Upper lobe of left lung (tissue), 4 donors: ENCODE measurements at regions not wholly inside any gene's neighbourhood (a gene's known extent, or its start where the extent isn't known, plus 50 kb on each side); places are given as distances from the start of the nearest gene placed in this dataset.

Experiments
- EP300 ChIP-seq, 4 donors: sonication (generic); formaldehyde crosslinking; IDR thresholded peaks; one replicate each; pipeline ENCODE4 v1.5.1; 2017; ENCODE audit warnings: antibody characterized with exemption in 4 of 4, control low read depth in 2 of 4
- POLR2A ChIP-seq, 4 donors: fragments of 450-650 bp; IDR thresholded peaks; one replicate each; pipeline ENCODE4 v1.5.1; 2016 to 2017; ENCODE audit warnings: antibody characterized with exemption in 4 of 4, mild to moderate bottlenecking in 2 of 4

GRCh38 chr3:44045476-44046275, 196.0 kb upstream of the TOPAZ1 start:
- TF ChIP-seq POLR2A (IDR thresholded peaks at IDR 0.05) (no peak), EP300 (IDR thresholded peaks at IDR 0.05) (no peak)
